K562 (cell line): ENCODE measurements at regions not wholly inside any gene's neighbourhood (a gene's known extent, or its start where the extent isn't known, plus 50 kb on each side); places are given as distances from the start of the nearest gene placed in this dataset.

ENCODE experiments used
- ATAC-seq: fragments of 200-7000 bp; cut with Tn5 transposase; 3 replicates; pipeline ENCODE4 v1.9.1; 2020; ENCODE audit warnings: moderate library complexity
- BruUV-seq: library from RNA; stranded (reverse); fragments of 400-500 nt; replicated peaks from 2 replicates; lab custom pipeline; 2021; lab: Mats Ljungman, UMichigan
- CTCF ChIA-PET: fragments of 300-600 bp; formaldehyde crosslinking; extraction: SDS; loops from one replicate; lab custom pipeline; 2021; ENCODE audit warnings: low intra/inter-chr PET ratio; lab: Yijun Ruan, JAX
- POLR2A ChIA-PET: fragments of 300-600, 350-650 bp; sonication (Branson Sonifier 250); formaldehyde crosslinking; extraction: SDS; loops from one replicate; lab custom pipeline; 2021; ENCODE audit warnings: antibody characterized with exemption, inconsistent platforms; lab: Yijun Ruan, JAX
- DNase-seq, 4 experiments: peaks; one replicate each; pipeline versions ENCODE4 v3.0.0 to v3.0.0-alpha.2; 2011 to 2018; ENCODE audit warnings: low spot score in 3 of 4, mixed read lengths in 3 of 4; ENCODE audit errors: extremely low read depth in 1 of 4
- FAIRE-seq: peaks from 2 replicates; lab custom pipeline; 2011; peaks lifted over from hg19 to GRCh38; lab: Jason Lieb, UNC
- H2AFZ ChIP-seq: 2 replicates; pipeline ENCODE4 v1.6.0; 2011; ENCODE audit warnings: low read depth, low read length, control low read depth, inconsistent platforms
- H3K27ac ChIP-seq: fragments of 200-600 bp; 3 replicates; pipeline ENCODE4 v1.8.0; 2011; ENCODE audit warnings: low read depth, mild to moderate bottlenecking, control low read depth, inconsistent platforms, low read length, moderate library complexity, mixed read lengths; ENCODE audit errors: extremely low read depth
- H3K27me3 ChIP-seq, 2 experiments: fragments of 300-600 bp in 1 of 2; 2 replicates in 1 of 2; 3 replicates in 1 of 2; pipeline versions ENCODE4 v1.6.0 to v1.8.0; 2011; ENCODE audit warnings: inconsistent platforms in 2 of 2, low read length in 2 of 2, mild to moderate bottlenecking in 1 of 2, mixed read lengths in 1 of 2, moderate library complexity in 1 of 2; ENCODE audit not compliant: control insufficient read depth in 2 of 2, insufficient read depth in 2 of 2
- H3K36me3 ChIP-seq: fragments of 300-600 bp; 3 replicates; pipeline ENCODE4 v1.8.0; 2011; ENCODE audit warnings: mild to moderate bottlenecking, low read length, inconsistent platforms; ENCODE audit not compliant: control insufficient read depth, insufficient read depth
- H3K4me1 ChIP-seq, 2 experiments: fragments of 200-600 bp in 1 of 2; replicated peaks in 1 of 2; 2 replicates in 1 of 2; 3 replicates in 1 of 2; pipeline versions ENCODE4 v1.5.1 to v1.8.0; 2011; ENCODE audit warnings: inconsistent platforms in 2 of 2, low read length in 2 of 2, mild to moderate bottlenecking in 1 of 2, mixed read lengths in 1 of 2, moderate library complexity in 1 of 2; ENCODE audit not compliant: control insufficient read depth in 2 of 2, insufficient read depth in 2 of 2
- H3K4me2 ChIP-seq: 2 replicates; pipeline ENCODE4 v1.6.1; 2011; ENCODE audit warnings: low read length, control low read depth, inconsistent platforms, mixed read lengths; ENCODE audit not compliant: insufficient read depth
- H3K4me3 ChIP-seq: fragments of 200-600 bp; sonication (generic), shearing (Covaris generic); 2 replicates; pipeline ENCODE4 v1.5.1; 2016; ENCODE audit warnings: control low read depth, inconsistent platforms
- H3K79me2 ChIP-seq: fragments of 200-600 bp; 3 replicates; pipeline ENCODE4 v1.8.0; 2011; ENCODE audit warnings: low read length, inconsistent platforms; ENCODE audit not compliant: control insufficient read depth, insufficient read depth
- H3K9ac ChIP-seq, 2 experiments: 2 replicates each; pipeline versions ENCODE4 v1.6.0 to v1.6.1; 2011; ENCODE audit warnings: low read depth in 2 of 2, low read length in 2 of 2, control low read depth in 1 of 2, inconsistent platforms in 1 of 2, mild to moderate bottlenecking in 1 of 2, mixed read lengths in 1 of 2; ENCODE audit not compliant: insufficient read depth in 1 of 2
- H3K9me1 ChIP-seq: one replicate; pipeline ENCODE4 v1.6.0; 2011; ENCODE audit warnings: inconsistent platforms, mild to moderate bottlenecking, low read length, moderate library complexity; ENCODE audit not compliant: control insufficient read depth, insufficient read depth
- H3K9me3 ChIP-seq: replicated peaks from 2 replicates; pipeline ENCODE4 v1.5.1; 2011; ENCODE audit warnings: low read depth, low read length, inconsistent platforms; ENCODE audit not compliant: control insufficient read depth, insufficient read depth
- H4K20me1 ChIP-seq: replicated peaks from 2 replicates; pipeline ENCODE4 v1.6.1; 2011; ENCODE audit warnings: low read length, inconsistent platforms, mixed read lengths; ENCODE audit not compliant: control insufficient read depth, insufficient read depth
- DPF2 ChIP-seq: fragments of 450-650 bp; IDR thresholded peaks from 2 replicates; pipeline ENCODE4 v1.6.1; 2016
- EP300 ChIP-seq: IDR thresholded peaks from 2 replicates; pipeline ENCODE4 v1.6.1; 2012; ENCODE audit warnings: low read length, improper control_type of control experiment
- PHB2 ChIP-seq: fragments of 450-650 bp; IDR thresholded peaks from 2 replicates; pipeline ENCODE4 v1.6.1; 2017; ENCODE audit warnings: low read depth
- RAD21 ChIP-seq, 2 experiments: fragments of 250-450 bp in 1 of 2; fragments of 450-650 bp in 1 of 2; sonication (Bioruptor Pico) in 1 of 2; formaldehyde crosslinking in 1 of 2; IDR thresholded peaks in 1 of 2; conservative IDR thresholded peaks in 1 of 2; 2 replicates each; pipeline versions ENCODE4 v1.4.0 to v1.8.0; 2020 to 2022; ENCODE audit warnings: mild to moderate bottlenecking in 2 of 2, moderate library complexity in 1 of 2
- SAFB ChIP-seq: fragments of 200-400 bp; formaldehyde crosslinking; IDR thresholded peaks from 2 replicates; pipeline ENCODE4 v1.6.1; 2017; ENCODE audit warnings: low read depth, low read length, borderline replicate concordance
- SFPQ ChIP-seq: fragments of 200-400 bp; formaldehyde crosslinking; IDR thresholded peaks from 2 replicates; pipeline ENCODE4 v1.6.1; 2017; ENCODE audit warnings: mild to moderate bottlenecking, low read depth, low read length, moderate library complexity
- ZBTB11 ChIP-seq, 3 experiments: fragments of 200-800 bp in 1 of 3; fragments of 250-450 bp in 1 of 3; fragments of 450-650 bp in 1 of 3; sonication (Bioruptor Pico) in 1 of 3; sonication (Bioruptor generic) in 1 of 3; formaldehyde crosslinking in 1 of 3; IDR thresholded peaks; 2 replicates each; pipeline versions ENCODE4 v1.6.1 to v1.8.0; 2016 to 2022; ENCODE audit warnings: mild to moderate bottlenecking in 2 of 3, missing genetic modification characterization in 2 of 3, missing compliant biosample characterization in 1 of 3, moderate library complexity in 1 of 3
- ZNF12 ChIP-seq: sonication (generic); formaldehyde crosslinking; IDR thresholded peaks from 2 replicates; pipeline ENCODE4 v1.4.0; 2020; ENCODE audit warnings: mild to moderate bottlenecking, missing genetic modification reagents
- ZNF395 ChIP-seq: fragments of 200-800 bp; sonication (Bioruptor generic); IDR thresholded peaks from 2 replicates; pipeline ENCODE4 v1.6.1; 2017; ENCODE audit warnings: missing genetic modification characterization, missing compliant biosample characterization
- in situ Hi-C: fragments of 300-500 bp; cut with MboI; formaldehyde crosslinking; loops from 4 replicates; pipeline ENCODE4 v1.15.0; 2018; ENCODE audit warnings: inconsistent platforms, mixed read lengths
- intact Hi-C: fragments of 100-400 bp; cut with micrococcal nuclease; formaldehyde crosslinking; loops from 2 replicates; pipeline ENCODE4 v1.14.2; 2022
- TF ChIP-seq, protein P1 (sequence below): sonication (generic); formaldehyde crosslinking; IDR thresholded peaks from 2 replicates; pipeline ENCODE4 v1.8.0; 2022; ENCODE audit warnings: mild to moderate bottlenecking, missing genetic modification reagents

GRCh38 chr16:79784007-79784406 lies 183.5 kb upstream of the MAF start (continued):
- TF ChIP-seq RAD21 (CRISPR knock-in tag; conservative IDR thresholded peaks at IDR 0.05 in 1 of 2, IDR thresholded peaks at IDR 0.05 in 1 of 2) (no peak), PHB2 (no peak), EP300 (no peak), ZNF12 (CRISPR knock-in tag) (no peak), DPF2 (0 out of 2 replicates have a peak, but pooled peaks have one; percentile 21), SFPQ (no peak), SAFB (no peak)

DNA sequence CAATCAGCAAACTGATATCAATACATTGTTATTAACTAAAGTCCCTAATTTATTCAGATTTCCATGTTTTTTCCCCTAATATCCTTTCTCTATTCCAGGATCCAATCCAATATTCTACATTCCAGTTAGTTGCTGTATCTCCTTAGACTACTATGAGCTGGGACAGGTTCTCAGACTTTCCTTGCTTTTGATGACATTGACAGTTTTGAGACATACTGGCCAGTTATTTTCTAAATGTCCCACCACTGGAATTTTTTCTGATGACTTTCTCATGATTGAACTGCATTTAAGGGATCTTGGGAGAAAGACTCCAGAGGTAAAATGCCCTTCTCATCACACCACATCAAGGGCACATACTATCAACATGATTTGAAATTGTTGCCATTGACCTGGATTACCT lies 177.1 kb upstream of the MAF start:
- no TSS peak for BruUV-seq
- H3K27me3 ChIP-seq = no peaks in the 10 kb centered on the region
- no peak overlapping the region for H3K4me3 ChIP-seq
- no peaks in the 10 kb centered on the region for H3K9me3 ChIP-seq
- no peaks in the 10 kb centered on the region for H3K79me2 ChIP-seq
- no peaks in the 10 kb centered on the region for H4K20me1 ChIP-seq
- H3K4me1 ChIP-seq = no peaks in the 10 kb centered on the region
- no peaks in the 10 kb centered on the region for H3K9me1 ChIP-seq
- no peak overlapping the region for H3K9ac ChIP-seq
- ChIA-PET POLR2A (interaction anchor here (0.7 to 1.8 kb wide), 3 partner anchors 8 to 53 kb away, joined by 3 to 8 read pairs (median 3); no protein-coding TSS in a partner anchor), CTCF (no interaction called here)
- ATAC-seq (no peak), DNase-seq (no peak), FAIRE-seq (no peak)
- no peak overlapping the region for H3K4me2 ChIP-seq
- intact Hi-C loops = no loop called here
- in situ Hi-C loops = no loop called here
- H3K36me3 ChIP-seq = no peaks in the 10 kb centered on the region
- H3K27ac ChIP-seq = no peak overlapping the region
- H2AFZ ChIP-seq = no peak overlapping the region
- TF ChIP-seq ZNF395 (CRISPR knock-in tag) = no peak
- no peak for TF ChIP-seq ZBTB11 (CRISPR knock-in tag; IDR thresholded peaks at IDR 0.05)
- TF ChIP-seq, protein P1, sequence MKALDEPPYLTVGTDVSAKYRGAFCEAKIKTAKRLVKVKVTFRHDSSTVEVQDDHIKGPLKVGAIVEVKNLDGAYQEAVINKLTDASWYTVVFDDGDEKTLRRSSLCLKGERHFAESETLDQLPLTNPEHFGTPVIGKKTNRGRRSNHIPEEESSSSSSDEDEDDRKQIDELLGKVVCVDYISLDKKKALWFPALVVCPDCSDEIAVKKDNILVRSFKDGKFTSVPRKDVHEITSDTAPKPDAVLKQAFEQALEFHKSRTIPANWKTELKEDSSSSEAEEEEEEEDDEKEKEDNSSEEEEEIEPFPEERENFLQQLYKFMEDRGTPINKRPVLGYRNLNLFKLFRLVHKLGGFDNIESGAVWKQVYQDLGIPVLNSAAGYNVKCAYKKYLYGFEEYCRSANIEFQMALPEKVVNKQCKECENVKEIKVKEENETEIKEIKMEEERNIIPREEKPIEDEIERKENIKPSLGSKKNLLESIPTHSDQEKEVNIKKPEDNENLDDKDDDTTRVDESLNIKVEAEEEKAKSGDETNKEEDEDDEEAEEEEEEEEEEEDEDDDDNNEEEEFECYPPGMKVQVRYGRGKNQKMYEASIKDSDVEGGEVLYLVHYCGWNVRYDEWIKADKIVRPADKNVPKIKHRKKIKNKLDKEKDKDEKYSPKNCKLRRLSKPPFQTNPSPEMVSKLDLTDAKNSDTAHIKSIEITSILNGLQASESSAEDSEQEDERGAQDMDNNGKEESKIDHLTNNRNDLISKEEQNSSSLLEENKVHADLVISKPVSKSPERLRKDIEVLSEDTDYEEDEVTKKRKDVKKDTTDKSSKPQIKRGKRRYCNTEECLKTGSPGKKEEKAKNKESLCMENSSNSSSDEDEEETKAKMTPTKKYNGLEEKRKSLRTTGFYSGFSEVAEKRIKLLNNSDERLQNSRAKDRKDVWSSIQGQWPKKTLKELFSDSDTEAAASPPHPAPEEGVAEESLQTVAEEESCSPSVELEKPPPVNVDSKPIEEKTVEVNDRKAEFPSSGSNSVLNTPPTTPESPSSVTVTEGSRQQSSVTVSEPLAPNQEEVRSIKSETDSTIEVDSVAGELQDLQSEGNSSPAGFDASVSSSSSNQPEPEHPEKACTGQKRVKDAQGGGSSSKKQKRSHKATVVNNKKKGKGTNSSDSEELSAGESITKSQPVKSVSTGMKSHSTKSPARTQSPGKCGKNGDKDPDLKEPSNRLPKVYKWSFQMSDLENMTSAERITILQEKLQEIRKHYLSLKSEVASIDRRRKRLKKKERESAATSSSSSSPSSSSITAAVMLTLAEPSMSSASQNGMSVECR (CRISPR knock-in tag) = no peak
